CD1c-positive myeloid dendritic cell (primary cell): ENCODE measurements at regions not wholly inside any gene's neighbourhood (a gene's known extent, or its start where the extent isn't known, plus 50 kb on each side); places are given as distances from the start of the nearest gene placed in this dataset.

Source experiments
- DNase-seq: peaks from one replicate; pipeline ENCODE4 v3.0.0-alpha.2; 2016; ENCODE audit errors: extremely low spot score

DNA sequence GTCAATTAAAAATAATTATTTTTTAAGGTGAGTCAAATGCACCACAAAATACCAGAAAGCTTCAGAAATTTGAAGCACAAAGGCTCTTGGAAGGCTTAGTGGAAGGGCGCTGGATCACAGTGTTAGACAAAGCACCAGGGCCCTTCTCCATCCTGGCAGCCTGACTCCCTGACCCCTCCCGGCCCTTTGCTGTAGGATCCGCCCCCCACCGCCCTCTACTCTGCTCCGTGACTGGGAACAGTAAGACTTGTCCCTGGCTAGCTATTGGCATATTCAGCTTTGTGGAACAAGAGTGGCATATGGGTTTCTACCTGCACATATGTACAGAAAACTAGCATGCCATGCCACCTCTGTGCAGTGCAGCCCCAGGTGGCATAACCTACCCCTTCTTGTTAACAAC is 222.1 kb downstream of the SYK start:
- DNase-seq = no peak

DNA sequence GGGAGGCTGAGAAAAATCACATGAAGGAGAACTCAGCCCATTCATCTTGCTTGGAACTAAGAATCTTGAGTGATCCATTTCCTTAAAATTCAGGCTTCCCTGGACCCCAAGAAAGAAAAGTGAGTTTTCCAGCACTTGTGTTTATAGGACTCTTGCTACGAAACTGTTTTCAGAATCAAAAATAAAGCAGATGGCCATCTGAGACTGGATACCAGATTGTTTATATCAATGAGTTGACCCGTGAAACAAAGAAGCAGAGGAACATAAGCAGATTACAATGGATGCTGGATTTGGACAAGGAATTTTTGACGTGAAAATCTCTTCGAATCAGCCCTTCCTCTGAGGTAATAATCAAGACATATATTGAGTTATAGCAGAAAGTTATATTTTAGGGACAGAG is 223.2 kb downstream of the SYK start:
- DNase-seq = no peak

DNA sequence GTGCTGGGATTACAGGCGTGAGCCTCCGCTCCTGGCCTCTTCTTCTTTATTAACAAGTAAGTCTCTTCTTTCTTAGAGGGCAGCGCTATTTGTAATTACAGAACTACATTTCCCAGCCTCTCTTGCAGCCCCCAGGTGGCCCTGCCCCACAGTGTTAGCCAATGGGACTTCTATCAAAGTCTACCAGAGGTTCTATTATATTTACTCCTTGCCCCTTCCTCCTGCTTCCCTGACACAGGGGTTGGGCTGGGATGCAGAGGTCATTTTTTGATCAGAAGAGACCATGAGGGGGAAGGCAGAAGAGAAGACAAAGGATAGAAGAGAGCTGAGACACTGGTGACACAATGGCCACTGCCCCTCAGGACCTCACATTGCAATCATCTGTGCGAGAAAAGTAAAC is 224.2 kb downstream of the SYK start:
- DNase-seq = no peak

DNA sequence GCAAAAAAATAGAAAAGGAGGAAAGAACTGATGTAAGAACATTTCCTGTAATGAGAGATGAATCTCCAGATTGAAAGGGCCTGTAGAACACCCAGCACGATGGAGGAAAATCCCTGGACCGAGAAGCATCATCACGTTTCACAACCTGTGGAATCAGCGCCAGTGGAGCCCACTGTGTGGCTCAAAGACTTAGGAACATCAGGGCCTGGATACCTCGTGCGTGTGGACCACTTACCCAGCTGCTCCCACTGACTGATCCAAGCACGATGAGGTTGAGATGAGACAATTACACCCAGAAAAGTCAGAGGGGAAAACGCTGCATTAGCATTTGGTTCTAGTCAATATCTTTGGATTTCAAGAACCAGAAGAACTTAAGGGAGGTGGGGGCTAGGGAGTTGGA is 224.6 kb downstream of the SYK start:
- no peak for DNase-seq

DNA sequence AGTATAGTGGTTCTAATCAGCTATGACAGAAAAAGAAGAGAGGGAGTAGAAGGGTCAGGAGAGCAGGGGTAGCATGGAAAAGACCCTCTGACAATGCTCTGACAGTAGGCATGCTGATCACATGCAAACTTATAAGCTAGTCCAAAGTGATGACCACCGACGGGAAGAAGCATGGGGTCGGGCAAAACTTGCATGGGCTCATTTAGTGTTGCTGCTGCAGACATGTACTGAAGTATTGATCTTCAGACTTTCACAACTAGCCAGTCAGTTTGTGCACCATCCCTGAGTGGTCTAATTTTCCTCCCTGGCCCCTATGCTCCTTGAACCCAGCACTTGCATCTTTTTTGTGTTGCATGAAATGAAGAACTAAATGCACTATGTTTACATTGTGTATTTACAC is 225.4 kb downstream of the SYK start:
- DNase-seq = no peak

DNA sequence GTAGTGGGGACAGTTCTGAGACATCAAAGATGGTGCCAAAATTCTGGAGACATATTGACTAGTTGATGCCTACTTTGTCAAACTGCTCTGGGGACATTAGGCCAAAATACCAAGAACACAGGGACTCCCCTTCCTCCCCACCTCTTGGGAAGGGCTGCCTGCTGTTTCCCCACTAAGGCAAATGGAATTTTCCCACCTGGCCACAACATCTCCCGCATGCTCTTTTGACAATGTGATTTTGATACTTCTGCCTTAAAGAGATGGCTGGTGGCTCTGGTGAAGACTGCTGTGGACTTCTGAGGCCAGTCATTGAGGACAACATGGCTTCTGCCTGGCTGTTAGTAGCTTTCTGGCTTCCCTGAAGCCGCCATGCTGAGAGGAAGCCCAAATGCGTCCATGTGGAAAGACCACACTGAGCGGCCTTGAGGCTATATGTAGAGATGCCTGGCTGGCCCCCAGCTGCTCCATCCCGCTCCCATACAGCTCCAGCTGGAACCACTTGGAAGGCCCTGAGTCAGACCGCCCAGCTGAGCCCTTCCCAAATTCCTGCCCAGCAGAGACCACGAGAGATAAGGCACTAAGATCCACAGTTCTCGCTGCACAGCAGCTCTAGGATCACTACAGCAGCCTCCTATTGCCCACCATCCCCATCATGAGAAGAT is 226.7 kb downstream of the SYK start:
- no peak for DNase-seq

DNA sequence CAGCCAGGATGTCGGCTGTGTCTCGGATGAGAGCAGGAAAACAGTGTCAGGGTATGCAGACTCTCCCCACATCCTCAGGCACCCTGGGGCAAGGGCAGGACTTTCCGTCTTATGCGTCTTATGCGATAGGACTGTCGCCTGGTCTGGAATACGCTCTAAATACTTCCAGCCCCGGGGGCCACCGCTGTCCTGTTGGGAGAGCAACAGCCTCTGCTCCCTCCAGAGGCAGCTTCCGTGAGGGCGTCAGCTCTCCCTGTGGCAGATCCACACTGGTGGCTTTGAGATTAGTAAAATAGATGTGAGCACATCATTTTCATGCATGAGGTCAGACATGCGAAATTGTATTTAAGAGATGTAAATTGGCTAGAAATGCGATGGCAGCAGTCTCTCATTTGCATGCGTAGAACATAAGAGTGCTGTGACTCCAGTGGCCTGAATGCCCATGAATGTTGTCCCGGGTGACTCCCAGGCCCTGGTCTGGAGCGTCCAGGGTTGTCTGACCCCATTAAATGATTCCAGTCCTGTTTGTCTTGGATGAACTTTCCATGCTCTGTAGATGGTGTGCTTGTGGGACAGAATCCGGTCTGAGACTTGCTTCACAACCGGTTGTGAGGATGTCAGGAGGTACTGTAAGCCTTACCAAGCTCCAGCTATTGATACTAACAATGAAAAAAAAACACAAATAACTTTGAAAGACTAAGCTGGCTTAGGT is 228.2 kb downstream of the SYK start:
- DNase-seq = no peak

DNA sequence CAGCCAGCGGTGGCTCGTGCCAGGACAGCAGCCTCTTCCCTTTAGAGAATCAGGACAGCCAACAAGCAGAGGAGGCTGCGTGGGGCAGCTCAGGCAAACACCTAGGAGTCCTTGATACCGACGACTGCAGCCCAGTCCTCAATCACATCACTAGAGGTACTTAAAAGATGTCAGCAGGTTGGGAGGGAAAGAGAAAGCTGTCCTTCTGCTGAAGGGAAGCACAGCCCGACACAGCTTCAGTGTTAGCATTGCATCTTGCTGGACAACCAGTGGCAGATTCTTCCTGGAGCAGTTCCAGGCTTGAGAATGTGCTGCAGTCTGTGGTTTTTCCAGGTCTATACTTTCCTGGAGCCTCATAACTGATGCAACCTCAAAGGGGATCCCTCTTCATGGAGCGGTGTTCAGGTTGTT is 230.5 kb downstream of the SYK start:
- no peak for DNase-seq

DNA sequence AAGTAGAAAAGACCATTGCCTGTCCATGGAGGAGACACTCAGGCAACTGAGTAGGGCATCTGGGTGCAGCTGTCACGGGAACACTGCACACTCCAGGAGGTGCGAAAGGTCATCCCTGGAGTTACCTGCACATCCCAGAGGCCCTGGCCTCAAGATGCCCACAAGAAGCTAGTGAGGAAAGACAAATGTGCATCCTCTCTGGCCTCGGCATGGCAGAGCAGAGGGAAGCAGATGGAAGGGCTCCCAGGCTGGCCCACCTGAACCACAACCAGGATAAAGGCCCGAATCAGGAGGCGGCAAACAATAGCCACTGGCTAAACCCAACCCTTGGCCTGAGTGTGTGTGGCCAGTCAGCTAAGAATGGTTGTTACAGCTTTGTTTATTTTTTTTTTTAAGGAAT is 231.7 kb downstream of the SYK start:
- no peak for DNase-seq

DNA sequence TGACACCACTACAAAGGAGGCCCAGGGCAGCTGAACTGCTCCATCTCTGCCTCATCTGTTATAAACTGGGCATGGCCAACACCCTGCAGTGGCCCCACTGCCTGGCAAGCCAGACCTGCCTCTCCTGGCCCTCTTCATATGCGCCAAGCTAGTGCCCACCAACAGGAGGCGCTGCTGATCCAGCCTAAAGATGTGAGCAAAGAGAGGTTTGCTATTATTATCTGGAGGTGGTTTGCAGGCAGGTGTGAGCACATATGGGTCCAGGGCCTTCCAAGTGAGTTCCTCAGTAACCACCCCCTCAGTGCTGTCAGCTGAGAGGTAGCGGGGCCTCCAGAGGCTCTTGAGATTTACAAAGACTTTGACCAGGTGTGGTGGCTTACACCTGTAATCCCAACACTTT is 232.2 kb downstream of the SYK start:
- DNase-seq = peak; percentile 62

DNA sequence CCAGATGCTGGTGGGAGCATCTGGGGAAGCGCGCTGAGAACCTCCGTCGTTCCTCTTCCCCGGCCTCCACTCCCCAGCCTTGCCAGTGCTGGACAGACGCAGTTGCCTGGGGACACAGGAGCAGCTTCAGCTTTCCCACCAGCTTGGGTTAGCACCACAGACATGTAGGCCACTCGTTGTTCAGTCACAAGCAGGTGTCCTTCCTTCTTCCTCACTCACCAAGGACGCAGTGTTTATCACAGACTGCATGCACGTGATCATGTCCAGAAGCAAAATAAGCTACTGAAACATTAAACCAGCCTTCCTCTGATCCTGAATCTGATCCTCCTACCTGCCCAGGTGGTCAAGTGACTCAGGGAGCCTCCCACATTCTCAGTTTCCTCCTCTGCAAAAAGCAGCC is 232.9 kb downstream of the SYK start:
- DNase-seq = no peak

DNA sequence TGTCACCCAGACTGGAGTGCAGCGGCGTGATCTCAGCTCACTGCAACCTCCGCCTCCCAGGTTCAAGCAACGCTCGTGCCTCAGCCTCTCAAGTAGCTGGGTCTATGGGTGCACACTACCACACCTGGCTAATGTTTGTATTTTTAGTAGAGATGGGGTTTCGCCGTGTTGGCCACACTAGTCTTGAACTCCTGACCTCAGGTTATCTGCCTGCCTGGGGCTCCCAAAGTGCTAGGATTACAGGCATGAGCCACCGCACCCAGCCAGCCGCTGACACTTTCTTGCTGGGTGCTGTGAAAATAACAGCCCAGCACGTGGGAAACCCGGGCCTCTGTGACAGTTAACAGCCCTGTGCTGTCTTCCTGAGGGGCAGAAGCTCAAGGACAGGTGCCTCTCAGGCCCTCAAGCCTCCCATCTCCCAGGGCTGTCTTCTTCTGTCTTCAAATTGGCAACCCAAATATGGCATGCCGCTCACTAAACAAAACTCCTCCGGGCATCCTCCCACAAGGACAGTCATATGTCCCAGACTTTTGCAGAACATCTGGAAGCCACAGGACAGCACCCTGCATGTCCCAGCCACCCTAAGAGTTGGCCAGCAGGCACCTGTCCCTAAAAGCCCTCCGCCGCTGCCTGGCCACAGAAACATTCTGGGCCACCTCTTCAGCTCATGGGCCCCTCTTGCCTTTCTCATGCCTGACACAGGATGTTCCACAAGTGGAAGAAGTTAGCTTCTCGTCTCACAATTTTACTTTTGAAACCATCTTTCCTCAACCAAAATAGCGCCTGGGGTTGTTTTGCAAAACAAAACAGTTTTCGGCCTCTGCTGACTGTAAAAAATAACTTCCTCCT is 233.6 kb downstream of the SYK start:
- no peak for DNase-seq

DNA sequence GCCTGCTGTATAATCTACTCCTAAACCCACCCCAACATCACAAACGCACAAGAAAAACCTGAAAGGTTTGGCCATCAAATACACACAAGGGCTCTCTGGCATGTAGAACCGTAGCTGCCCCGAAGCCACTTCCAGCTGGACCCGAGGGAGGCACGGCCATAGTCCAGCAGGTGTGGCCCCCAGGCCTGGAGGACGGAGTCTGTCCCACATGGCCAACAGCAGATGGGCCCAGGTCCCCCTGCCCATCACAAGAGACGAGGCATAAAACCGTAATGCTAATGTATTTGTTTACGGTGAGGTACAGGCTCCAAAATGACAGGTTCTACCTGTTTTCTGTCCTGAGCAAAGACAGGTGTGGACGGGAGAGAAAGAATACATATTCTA is 234.2 kb downstream of the SYK start:
- DNase-seq = no peak

DNA sequence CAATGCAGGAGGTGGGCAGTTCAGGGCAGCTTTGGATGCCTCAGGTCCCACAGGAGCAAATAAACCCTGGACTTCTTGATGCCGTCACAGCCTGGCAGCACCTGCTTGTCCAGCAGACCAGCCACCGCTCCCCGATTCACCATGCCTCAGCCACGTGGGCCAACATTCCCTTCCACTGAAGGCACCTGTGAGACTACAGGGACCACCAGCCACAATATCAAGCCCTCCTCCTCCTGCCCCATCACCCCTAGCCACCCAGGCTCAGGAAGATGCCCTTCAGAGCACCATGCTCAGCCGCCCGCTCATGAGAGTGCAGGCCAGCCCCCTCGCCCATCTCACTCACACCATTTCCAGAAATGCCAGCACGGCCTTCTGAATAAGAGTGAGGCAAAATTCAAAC is 234.7 kb downstream of the SYK start:
- DNase-seq = no peak

DNA sequence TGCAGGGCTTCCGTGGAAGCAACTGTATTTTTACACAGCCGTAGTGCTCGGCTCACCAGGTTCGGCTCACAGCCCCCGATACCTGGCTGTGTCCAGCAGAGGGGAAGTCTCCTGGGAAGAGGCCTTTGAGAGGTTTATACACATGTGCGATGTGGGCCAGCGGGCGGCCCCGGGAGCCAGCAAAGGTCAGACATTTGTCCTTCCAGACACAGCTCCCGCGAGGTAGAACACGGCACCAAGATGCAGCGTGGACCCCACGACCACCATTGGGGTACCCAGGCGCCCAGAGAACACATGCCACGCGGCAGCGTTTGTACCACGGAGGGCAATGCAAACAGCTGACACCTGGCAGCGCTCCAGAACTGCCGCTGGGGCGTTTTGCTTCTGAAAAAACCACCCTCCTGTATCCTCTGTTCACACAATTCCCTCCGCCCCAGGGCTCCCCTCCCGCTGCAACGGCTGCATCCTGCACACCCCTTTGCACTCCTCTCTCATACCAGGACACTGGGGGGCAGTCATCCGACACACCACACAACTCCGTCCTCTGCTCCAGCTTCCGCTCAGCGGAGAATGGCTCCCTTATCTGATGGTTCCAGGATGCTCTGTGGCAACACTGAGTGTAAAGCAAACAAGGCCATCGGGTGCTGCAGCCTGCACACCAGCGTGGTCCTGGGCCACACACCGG is 235.3 kb downstream of the SYK start:
- DNase-seq = peak; percentile 69

DNA sequence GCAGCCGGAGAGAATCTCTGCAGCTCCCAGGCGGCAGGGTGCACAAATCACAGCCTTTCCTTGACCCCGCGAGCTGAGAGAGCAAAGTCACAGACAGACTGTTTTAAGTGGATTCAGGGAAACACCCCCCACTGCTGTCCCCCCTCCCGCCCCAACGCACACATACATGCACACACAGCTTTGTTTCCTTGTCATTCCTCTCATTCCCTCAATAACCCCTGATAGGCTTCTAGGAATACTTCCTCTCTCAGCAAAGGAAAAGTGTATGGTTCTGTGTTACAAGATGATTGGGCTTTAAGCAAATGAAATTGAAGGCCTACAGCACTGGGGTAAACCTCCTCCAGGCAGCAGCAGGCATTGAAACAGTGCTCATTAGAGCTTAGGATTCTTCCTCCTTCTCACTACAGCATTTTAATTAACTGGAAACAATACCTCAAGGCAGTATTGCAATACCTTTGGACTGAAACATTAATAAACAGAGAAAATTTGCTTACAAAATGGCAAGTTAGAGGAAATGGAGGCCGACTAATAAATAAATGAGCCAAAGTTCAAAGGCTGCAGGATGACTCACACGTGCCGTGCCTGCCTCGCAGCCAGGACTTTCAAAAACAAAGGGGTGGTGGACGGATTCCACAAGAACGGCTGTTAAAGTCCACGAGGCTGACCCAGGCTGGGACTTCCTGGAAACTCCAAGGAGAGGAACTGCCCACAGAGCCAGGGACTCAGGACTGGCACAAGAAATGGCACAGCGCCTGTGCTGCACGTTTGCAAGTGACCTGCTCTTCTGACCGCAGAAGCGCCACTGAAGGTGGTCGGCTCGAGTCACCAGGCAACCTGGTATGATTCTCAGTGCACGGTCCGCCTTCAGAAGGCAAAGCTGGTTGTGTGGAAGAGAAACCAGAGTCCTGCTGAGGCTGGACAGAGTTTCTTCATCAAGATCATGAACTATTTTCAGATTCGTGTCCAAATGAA is 236.2 kb downstream of the SYK start:
- peak; percentile 88 for DNase-seq

DNA sequence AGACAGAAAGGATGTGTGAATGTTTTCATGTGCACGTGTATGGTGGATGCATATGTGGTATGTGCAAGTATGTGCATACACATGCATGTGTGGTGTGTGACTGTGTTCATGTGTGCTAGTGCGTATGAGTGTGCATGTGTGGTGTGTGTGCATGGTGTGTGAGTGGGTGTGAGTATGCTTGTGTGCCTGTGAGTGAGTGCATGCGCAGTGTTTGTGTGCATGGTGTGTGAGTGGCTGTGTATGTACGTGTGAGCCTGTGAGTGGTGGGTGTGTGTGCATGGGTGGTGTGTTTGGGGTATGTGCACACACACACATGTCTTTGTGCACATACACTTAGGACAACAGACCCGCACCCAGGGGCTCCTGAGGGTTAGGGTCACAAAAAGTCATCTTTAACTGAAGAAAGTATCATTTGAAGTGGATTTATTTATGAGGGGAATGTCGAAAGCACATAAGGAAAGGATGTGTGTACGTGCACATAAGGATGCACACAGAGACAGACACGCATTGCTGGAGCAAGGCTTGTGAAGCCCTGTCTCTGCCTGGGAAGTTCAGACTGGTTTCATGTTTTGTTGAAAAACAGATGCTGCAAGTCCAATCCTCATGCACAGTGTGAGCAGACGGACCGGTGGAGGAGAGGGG is 237.0 kb downstream of the SYK start:
- DNase-seq = no peak

DNA sequence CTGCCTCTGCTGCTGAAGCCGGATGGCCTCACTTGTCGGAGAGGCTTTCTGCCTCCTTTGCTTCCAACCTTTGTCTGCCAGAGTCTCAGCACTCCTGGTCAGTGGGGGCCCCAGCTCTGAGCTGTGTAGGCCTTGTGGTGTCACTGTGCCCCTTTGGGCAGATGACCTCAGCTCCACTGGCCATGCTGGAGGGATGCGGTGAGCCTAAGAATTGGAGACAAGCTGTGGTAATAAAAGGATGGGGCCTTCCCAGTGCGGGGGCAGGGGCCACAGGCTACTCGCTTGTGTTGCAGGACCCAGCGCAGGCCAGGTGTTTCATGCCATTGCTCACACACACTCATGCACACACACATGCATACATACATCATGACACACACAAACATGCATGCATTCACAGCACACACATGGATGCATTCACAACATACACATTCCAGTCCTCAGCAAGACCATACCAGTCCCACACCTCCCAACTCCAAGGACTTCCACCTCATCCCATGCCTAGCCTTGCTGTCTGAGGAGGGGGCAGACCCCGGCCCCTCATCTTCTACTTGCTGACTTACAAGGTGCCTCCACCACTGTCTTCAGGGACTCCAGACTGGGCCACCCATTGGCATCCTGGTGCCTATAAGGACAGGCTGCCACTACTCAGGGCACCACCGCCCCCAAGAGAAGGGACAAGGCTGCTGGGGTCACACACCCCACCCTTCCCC is 237.7 kb downstream of the SYK start:
- no peak for DNase-seq

DNA sequence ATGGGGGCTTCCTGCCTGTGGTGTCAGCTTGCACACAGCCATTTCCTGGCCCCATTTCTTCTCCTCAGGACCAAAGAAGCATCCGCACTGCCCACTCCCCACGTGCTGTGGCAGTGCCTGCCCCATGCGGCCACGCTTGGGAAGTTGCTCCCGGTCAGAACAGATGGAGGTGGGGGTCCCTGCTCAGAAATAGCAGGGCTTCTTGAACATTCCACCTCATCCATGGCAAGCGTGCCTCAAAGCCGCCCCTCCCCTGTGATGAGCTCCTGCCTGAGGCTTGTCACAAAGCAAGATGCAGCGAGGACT is 238.2 kb downstream of the SYK start:
- no peak for DNase-seq
